CD14-positive monocyte (primary cell): ENCODE measurements at regions not wholly inside any gene's neighbourhood (a gene's known extent, or its start where the extent isn't known, plus 50 kb on each side); places are given as distances from the start of the nearest gene placed in this dataset.
"Not testable (repeated sequence)": the region's sequence is repeated elsewhere in the genome, so short reads cannot be mapped to it uniquely, and the experiment has no call there.

Experiments used
- DNase-seq, 3 donors: peaks; one replicate each; pipeline ENCODE4 v3.0.0-alpha.2; 2011 to 2022
- H2AFZ ChIP-seq: 2 replicates; pipeline ENCODE4 v1.6.0; 2012; ENCODE audit warnings: mild to moderate bottlenecking, low read depth, low read length, inconsistent platforms; ENCODE audit not compliant: insufficient read depth, poor library complexity, severe bottlenecking
- H3K27ac ChIP-seq, 2 donors: 1 replicate in 1 of 2; 2 replicates in 1 of 2; pipeline ENCODE4 v1.5.1; 2012 to 2013; ENCODE audit warnings: low read length in 2 of 2, control low read depth in 1 of 2, inconsistent platforms in 1 of 2, low read depth in 1 of 2, mild to moderate bottlenecking in 1 of 2
- H3K27me3 ChIP-seq, 2 donors: one replicate each; pipeline versions ENCODE4 v1.6.0 to v1.6.1; 2011 to 2013; ENCODE audit warnings: low read length in 2 of 2; ENCODE audit not compliant: control insufficient read depth in 2 of 2, insufficient read depth in 2 of 2
- H3K36me3 ChIP-seq, 2 donors: replicated peaks in 1 of 2; 1 replicate in 1 of 2; 2 replicates in 1 of 2; pipeline versions ENCODE4 v1.5.1 to v1.6.1; 2012 to 2013; ENCODE audit warnings: low read length in 2 of 2, control low read depth in 1 of 2, inconsistent platforms in 1 of 2, mild to moderate bottlenecking in 1 of 2; ENCODE audit not compliant: insufficient read depth in 2 of 2, control insufficient read depth in 1 of 2
- H3K4me1 ChIP-seq, 2 donors: 1 replicate in 1 of 2; 2 replicates in 1 of 2; pipeline versions ENCODE4 v1.5.1 to v1.6.1; 2012 to 2013; ENCODE audit warnings: low read length in 2 of 2, control low read depth in 1 of 2, inconsistent platforms in 1 of 2, mild to moderate bottlenecking in 1 of 2, moderate library complexity in 1 of 2; ENCODE audit not compliant: insufficient read depth in 2 of 2, control insufficient read depth in 1 of 2
- H3K4me2 ChIP-seq: replicated peaks from 2 replicates; pipeline ENCODE3; 2012; ENCODE audit warnings: low read length, moderate library complexity, mild to moderate bottlenecking; ENCODE audit not compliant: poor library complexity, severe bottlenecking; ENCODE audit errors: extremely low read depth
- H3K4me3 ChIP-seq, 3 experiments: fragments of 200-600 bp in 1 of 3; sonication (generic) in 1 of 3; replicated peaks in 1 of 3; 1 replicate in 2 of 3; 2 replicates in 1 of 3; pipeline ENCODE4 v1.5.1; 2011 to 2013; ENCODE audit warnings: low read length in 3 of 3, mild to moderate bottlenecking in 3 of 3, control low read depth in 2 of 3, low read depth in 2 of 3, inconsistent platforms in 1 of 3, moderate library complexity in 1 of 3
- H3K79me2 ChIP-seq: 2 replicates; pipeline ENCODE4 v1.6.0; 2012; ENCODE audit warnings: mild to moderate bottlenecking, control low read depth, inconsistent platforms, low read length, moderate library complexity; ENCODE audit not compliant: insufficient read depth
- H3K9ac ChIP-seq: 2 replicates; pipeline ENCODE4 v1.6.0; 2017; ENCODE audit warnings: low read length, mild to moderate bottlenecking; ENCODE audit not compliant: insufficient read depth, poor library complexity, severe bottlenecking
- H3K9me3 ChIP-seq, 2 donors: replicated peaks in 1 of 2; 1 replicate in 1 of 2; 2 replicates in 1 of 2; pipeline versions ENCODE4 v1.5.1 to v1.6.1; 2012 to 2013; ENCODE audit warnings: low read length in 2 of 2, control low read depth in 1 of 2; ENCODE audit not compliant: control insufficient read depth in 1 of 2, insufficient read depth in 1 of 2
- H4K20me1 ChIP-seq: 2 replicates; pipeline ENCODE4 v1.6.0; 2012; ENCODE audit warnings: mild to moderate bottlenecking, low read length, control low read depth, moderate library complexity; ENCODE audit not compliant: insufficient read depth
- H3K27ac Mint-ChIP-seq, 7 donors: one replicate each; pipeline ENCODE4 v1.8.0; 2020; ENCODE audit warnings: mild to moderate bottlenecking in 7 of 7, mixed read lengths in 7 of 7, moderate library complexity in 6 of 7, inconsistent platforms in 2 of 7
- H3K27me3 Mint-ChIP-seq, 3 donors: one replicate each; pipeline ENCODE4 v1.8.0; 2021 to 2022; ENCODE audit warnings: low read depth in 3 of 3, mild to moderate bottlenecking in 3 of 3, mixed read lengths in 3 of 3, moderate library complexity in 3 of 3, inconsistent platforms in 1 of 3
- H3K36me3 Mint-ChIP-seq, 2 donors: one replicate each; pipeline ENCODE4 v1.8.0; 2020; ENCODE audit warnings: mixed read lengths in 2 of 2, inconsistent platforms in 1 of 2, mild to moderate bottlenecking in 1 of 2
- H3K4me1 Mint-ChIP-seq: one replicate; pipeline ENCODE4 v1.8.0; 2020; ENCODE audit warnings: mild to moderate bottlenecking, mixed read lengths
- H3K4me3 Mint-ChIP-seq, 2 donors: one replicate each; pipeline ENCODE4 v1.8.0; 2020; ENCODE audit warnings: mild to moderate bottlenecking in 2 of 2, mixed read lengths in 2 of 2, moderate library complexity in 1 of 2
- H3K9me3 Mint-ChIP-seq, 7 donors: one replicate each; pipeline ENCODE4 v1.8.0; 2020 to 2022; ENCODE audit warnings: mixed read lengths in 7 of 7, mild to moderate bottlenecking in 6 of 7, moderate library complexity in 6 of 7, inconsistent platforms in 2 of 7
- WGBS: methylation state at CpG from one replicate; pipeline ENCODE4 v1.1.5; 2013; ENCODE audit warnings: missing lambda C conversion rate; ENCODE audit not compliant: insufficient coverage; 5-methylcytosine and 5-hydroxymethylcytosine counted together
- intact Hi-C, 2 donors: fragments of 100-400 bp; cut with micrococcal nuclease; formaldehyde crosslinking; loops; one replicate each; pipeline versions ENCODE4 v1.15.0 to v1.15.1; 2023
- TF ChIP-seq, protein P1 (sequence below): fragments of 200-600 bp; IDR thresholded peaks from one replicate; pipeline ENCODE4 v1.8.0; 2022; ENCODE audit warnings: antibody characterized with exemption, mild to moderate bottlenecking

DNA sequence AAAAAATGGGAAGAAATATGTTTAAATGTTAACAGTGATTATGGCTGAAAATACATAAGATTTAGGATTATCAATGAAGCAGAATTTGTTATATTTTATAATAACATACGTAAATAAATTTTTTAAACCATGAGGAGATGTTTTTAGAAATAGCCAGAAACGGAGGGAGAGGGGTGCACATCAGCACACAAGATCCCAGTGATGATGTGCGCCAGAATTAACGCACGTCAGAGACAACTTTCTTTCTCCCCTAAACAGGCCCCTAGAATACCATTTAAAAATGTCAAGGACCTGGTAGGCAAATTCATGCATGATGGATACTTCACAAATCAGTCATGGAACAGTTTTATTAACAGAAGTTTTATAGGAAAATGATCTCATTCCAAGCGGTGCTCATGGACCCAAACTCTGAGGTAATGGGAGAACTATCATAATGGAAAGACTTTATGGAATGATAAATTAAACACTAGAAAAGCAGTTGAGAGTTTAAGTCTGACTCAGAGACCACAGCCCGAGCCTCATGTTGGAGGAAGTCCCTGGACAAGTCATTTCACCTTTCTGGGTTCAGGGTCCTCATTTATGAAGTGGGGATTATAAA is 258.9 kb upstream of the GAS1 start:
- no peaks in the 10 kb centered on the region for H4K20me1 ChIP-seq
- TF ChIP-seq, protein P1, sequence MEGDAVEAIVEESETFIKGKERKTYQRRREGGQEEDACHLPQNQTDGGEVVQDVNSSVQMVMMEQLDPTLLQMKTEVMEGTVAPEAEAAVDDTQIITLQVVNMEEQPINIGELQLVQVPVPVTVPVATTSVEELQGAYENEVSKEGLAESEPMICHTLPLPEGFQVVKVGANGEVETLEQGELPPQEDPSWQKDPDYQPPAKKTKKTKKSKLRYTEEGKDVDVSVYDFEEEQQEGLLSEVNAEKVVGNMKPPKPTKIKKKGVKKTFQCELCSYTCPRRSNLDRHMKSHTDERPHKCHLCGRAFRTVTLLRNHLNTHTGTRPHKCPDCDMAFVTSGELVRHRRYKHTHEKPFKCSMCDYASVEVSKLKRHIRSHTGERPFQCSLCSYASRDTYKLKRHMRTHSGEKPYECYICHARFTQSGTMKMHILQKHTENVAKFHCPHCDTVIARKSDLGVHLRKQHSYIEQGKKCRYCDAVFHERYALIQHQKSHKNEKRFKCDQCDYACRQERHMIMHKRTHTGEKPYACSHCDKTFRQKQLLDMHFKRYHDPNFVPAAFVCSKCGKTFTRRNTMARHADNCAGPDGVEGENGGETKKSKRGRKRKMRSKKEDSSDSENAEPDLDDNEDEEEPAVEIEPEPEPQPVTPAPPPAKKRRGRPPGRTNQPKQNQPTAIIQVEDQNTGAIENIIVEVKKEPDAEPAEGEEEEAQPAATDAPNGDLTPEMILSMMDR = no peak
- no CpG with 5 or more reads among the region's 7 CpGs for WGBS
- H3K36me3 ChIP-seq = no peaks in the 10 kb centered on the region
- no peaks in the 10 kb centered on the region for H3K4me1 ChIP-seq
- no peaks in the 10 kb centered on the region for H3K9me3 ChIP-seq
- H2AFZ ChIP-seq = no peak overlapping the region
- no peaks in the 10 kb centered on the region for H3K79me2 ChIP-seq
- no peak overlapping the region for H3K4me2 ChIP-seq
- Mint-ChIP-seq H3K36me3 (no peaks in the 10 kb centered on the region), H3K27ac (no peak overlapping the region), H3K27me3 (peaks cover 0 to 4% (median 4%) of the 10 kb centered on the region in 3 donors), H3K9me3 (peaks cover 0 to 7% (median 0%) of the 10 kb centered on the region in 7 donors), H3K4me3 (no peak overlapping the region), H3K4me1 (no peaks in the 10 kb centered on the region)
- no peaks in the 10 kb centered on the region for H3K27me3 ChIP-seq
- H3K9ac ChIP-seq = no peak overlapping the region
- DNase-seq = no peak
- no peak overlapping the region for H3K27ac ChIP-seq
- no peak overlapping the region for H3K4me3 ChIP-seq
- intact Hi-C loops = no loop called here

DNA sequence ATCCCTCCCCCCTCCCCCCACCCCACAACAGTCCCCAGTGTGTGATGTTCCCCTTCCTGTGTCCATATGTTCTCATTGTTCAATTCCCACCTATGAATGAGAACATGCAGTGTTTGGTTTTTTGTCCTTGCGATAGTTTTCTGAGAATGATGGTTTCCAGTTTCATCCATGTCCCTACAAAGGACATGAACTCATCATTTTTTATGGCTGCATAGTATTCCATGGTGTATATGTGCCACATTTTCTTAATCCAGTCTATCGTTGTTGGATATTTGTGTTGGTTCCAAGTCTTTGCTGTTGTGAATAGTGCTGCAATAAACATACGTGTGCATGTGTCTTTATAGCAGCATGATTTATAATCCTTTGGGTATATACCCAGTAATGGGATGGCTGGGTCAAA is 263.4 kb upstream of the GAS1 start:
- H3K9ac ChIP-seq, H3K27me3 ChIP-seq, H3K9me3 ChIP-seq, H3K9me3 Mint-ChIP-seq, DNase-seq, H3K4me1 Mint-ChIP-seq, H3K27ac ChIP-seq, H3K27ac Mint-ChIP-seq, H3K79me2 ChIP-seq, H2AFZ ChIP-seq, H3K4me3 Mint-ChIP-seq, H3K4me3 ChIP-seq, H3K36me3 ChIP-seq, H3K4me2 ChIP-seq, H3K4me1 ChIP-seq, H4K20me1 ChIP-seq, H3K27me3 Mint-ChIP-seq, H3K36me3 Mint-ChIP-seq, intact Hi-C loops: not testable (repeated sequence)
- WGBS = no CpG with 5 or more reads among the region's 3 CpGs
